Ishikawa (cell line): ENCODE measurements at regions not wholly inside any gene's neighbourhood (a gene's known extent, or its start where the extent isn't known, plus 50 kb on each side); places are given as distances from the start of the nearest gene placed in this dataset.

ENCODE experiments used
- TAF1 ChIP-seq: IDR thresholded peaks from 2 replicates; pipeline ENCODE4 v1.6.1; 2012; ENCODE audit warnings: low read depth, mild to moderate bottlenecking
- ZBTB7A ChIP-seq: IDR thresholded peaks from 2 replicates; pipeline ENCODE4 v1.6.1; 2012; ENCODE audit warnings: low read depth
- TF ChIP-seq, protein P1 (sequence below): IDR thresholded peaks from 2 replicates; pipeline ENCODE4 v1.6.1; 2012

DNA sequence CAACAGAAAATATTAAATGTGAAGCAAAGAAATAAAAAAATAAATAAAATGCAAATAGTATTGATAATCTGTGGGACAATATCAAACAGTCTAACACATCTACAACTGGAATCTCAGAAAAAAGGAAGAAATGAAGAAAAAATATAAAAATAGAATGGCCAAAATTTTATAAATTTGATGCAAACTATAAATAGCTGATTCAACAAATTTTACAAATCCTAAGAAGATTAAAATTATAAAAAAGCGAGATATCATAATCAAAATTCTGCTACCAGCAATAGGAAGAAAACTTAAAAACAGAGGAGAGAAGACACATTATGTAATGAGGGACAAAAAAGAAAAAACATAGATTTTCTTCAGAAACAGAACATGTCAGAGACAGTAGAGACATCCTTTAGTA is 129.2 kb upstream of the IRX1 start:
- no peak for TF ChIP-seq TAF1
- TF ChIP-seq, protein P1, sequence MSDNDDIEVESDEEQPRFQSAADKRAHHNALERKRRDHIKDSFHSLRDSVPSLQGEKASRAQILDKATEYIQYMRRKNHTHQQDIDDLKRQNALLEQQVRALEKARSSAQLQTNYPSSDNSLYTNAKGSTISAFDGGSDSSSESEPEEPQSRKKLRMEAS: no peak
- no peak for TF ChIP-seq ZBTB7A
